ENCODE measurements at regions not wholly inside any gene's neighbourhood (a gene's known extent, or its start where the extent isn't known, plus 50 kb on each side); places are given as distances from the start of the nearest gene placed in this dataset.

GRCh38 chr12:107351713-107352112 is 258.4 kb upstream of the CRY1 start:
- DNase-seq, result no peak

- peak; percentile 34 to 43 for DNase-seq
Measured at GRCh38 chr12:107352347-107353081, 259.2 kb upstream of the CRY1 start.

- no peak for DNase-seq
Measured at GRCh38 chr12:107353312-107353711, 260.0 kb upstream of the CRY1 start.

GRCh38 chr12:107355004-107355565 is 261.7 kb upstream of the CRY1 start:
- no peak for DNase-seq

- DNase-seq, result no peak
Measured at GRCh38 chr12:107355612-107356011, 262.3 kb upstream of the CRY1 start.

GRCh38 chr12:107356266-107356936 is 263.1 kb upstream of the CRY1 start:
- no peak for DNase-seq

GRCh38 chr12:107356937-107357295 is 263.6 kb upstream of the CRY1 start:
- no peak for DNase-seq

- no peak for DNase-seq
Measured at GRCh38 chr12:107359382-107359781, 266.0 kb upstream of the CRY1 start.

GRCh38 chr12:107360033-107360432 is 266.7 kb upstream of the CRY1 start:
- DNase-seq, result no peak

GRCh38 chr12:107360482-107360881 is 267.1 kb upstream of the CRY1 start:
- no peak for DNase-seq

GRCh38 chr12:107361970-107362369 is 268.6 kb upstream of the CRY1 start:
- DNase-seq, result no peak

- no peak for DNase-seq
Measured at GRCh38 chr12:107362960-107363359, 269.6 kb upstream of the CRY1 start.

GRCh38 chr12:107364875-107365518 is 271.6 kb upstream of the CRY1 start:
- no peak for DNase-seq

GRCh38 chr12:107365703-107366102 is 272.4 kb upstream of the CRY1 start:
- DNase-seq, result no peak

GRCh38 chr12:107366322-107366721 is 273.0 kb upstream of the CRY1 start:
- no peak for DNase-seq

- peak in 1 of 2 donors; percentile 9 for DNase-seq
Measured at GRCh38 chr12:107368586-107368985, 275.2 kb upstream of the CRY1 start.

- no peak for DNase-seq
Measured at GRCh38 chr12:107369006-107369405, 275.7 kb upstream of the CRY1 start.

- DNase-seq, result no peak
Measured at GRCh38 chr12:107369679-107370078, 276.3 kb upstream of the CRY1 start.

- peak; percentile 19 to 51 for DNase-seq
Measured at GRCh38 chr12:107372229-107372658, 278.9 kb upstream of the CRY1 start.

- DNase-seq, result no peak
Measured at GRCh38 chr12:107373238-107373809, 280.0 kb upstream of the CRY1 start.

- no peak for DNase-seq
Measured at GRCh38 chr12:107374161-107374840, 281.0 kb upstream of the CRY1 start.

- DNase-seq, result no peak
Measured at GRCh38 chr12:107375231-107375630, 281.9 kb upstream of the CRY1 start.

Data from inflammatory macrophage treated with lipopolysaccharide for 1 hour (primary cell).